ENCODE measurements at regions not wholly inside any gene's neighbourhood (a gene's known extent, or its start where the extent isn't known, plus 50 kb on each side); places are given as distances from the start of the nearest gene placed in this dataset.

- DNase-seq (ENCODE audit: low read depth in 3 of 3), result no peak
Observed at GRCh38 chr5:77157732-77158532, 52.5 kb upstream of the PDE8B start.

- DNase-seq (ENCODE audit: low read depth in 3 of 3), result no peak
Observed at GRCh38 chr5:77156379-77156778, 54.1 kb upstream of the PDE8B start.

- DNase-seq (ENCODE audit: low read depth in 3 of 3), result peak in 1 of 3 experiments; percentile 9
Observed at GRCh38 chr5:77155179-77155785, 55.2 kb upstream of the PDE8B start.

GRCh38 chr5:77152441-77152840 is 58.0 kb upstream of the PDE8B start:
- no peak for DNase-seq (ENCODE audit: low read depth in 3 of 3)

- no peak for DNase-seq (ENCODE audit: low read depth in 3 of 3)
Observed at GRCh38 chr5:77151501-77151900, 59.0 kb upstream of the PDE8B start.

GRCh38 chr5:77146896-77147295 is 59.8 kb upstream of the ZBED3 start:
- no peak for DNase-seq (ENCODE audit: low read depth in 3 of 3)

- DNase-seq (ENCODE audit: low read depth in 3 of 3), result no peak
Observed at GRCh38 chr5:77145666-77146065, 58.6 kb upstream of the ZBED3 start.

GRCh38 chr5:77144837-77145139 is 57.7 kb upstream of the ZBED3 start:
- DNase-seq (ENCODE audit: low read depth in 3 of 3), result no peak

GRCh38 chr5:77143998-77144836 is 57.1 kb upstream of the ZBED3 start:
- DNase-seq (ENCODE audit: low read depth in 3 of 3), result peak; percentile 26 to 50 (median 37)

GRCh38 chr5:77140350-77140749 is 53.3 kb upstream of the ZBED3 start:
- DNase-seq (ENCODE audit: low read depth in 3 of 3), result no peak

GRCh38 chr5:77139001-77139400 is 51.9 kb upstream of the ZBED3 start:
- no peak for DNase-seq (ENCODE audit: low read depth in 3 of 3)

Measured in stimulated activated CD4-positive, alpha-beta T cell treated with anti-CD3 and anti-CD28 coated beads, TNF-alpha, amount 100 ng/mL, for 24 hours (primary cell).